HepG2 (cell line): ENCODE measurements at regions not wholly inside any gene's neighbourhood (a gene's known extent, or its start where the extent isn't known, plus 50 kb on each side); places are given as distances from the start of the nearest gene placed in this dataset.

Experiments used
- ATAC-seq: fragments of 200-7000 bp; cut with Tn5 transposase; 3 replicates; pipeline ENCODE4 v1.9.1; 2020; ENCODE audit warnings: mild to moderate bottlenecking, moderate library complexity
- BruUV-seq: library from RNA; stranded (reverse); fragments of 400-500 nt; replicated peaks from 2 replicates; lab custom pipeline; 2021; lab: Mats Ljungman, UMichigan
- CTCF ChIA-PET: fragments of 300-600 bp; formaldehyde crosslinking; extraction: SDS; loops from one replicate; lab custom pipeline; 2021; ENCODE audit warnings: low total read pairs, inconsistent platforms, low intra/inter-chr PET ratio; lab: Yijun Ruan, JAX
- POLR2A ChIA-PET: fragments of 350-600 bp; sonication (Branson Sonifier 250); formaldehyde crosslinking; loops from one replicate; lab custom pipeline; 2020; ENCODE audit warnings: antibody characterized with exemption, inconsistent platforms; lab: Yijun Ruan, JAX
- DNase-seq: peaks from one replicate; pipeline ENCODE4 v3.0.0-alpha.2; 2015; ENCODE audit warnings: low spot score
- FAIRE-seq: peaks from 3 replicates; lab custom pipeline; 2011; peaks lifted over from hg19 to GRCh38; lab: Jason Lieb, UNC
- H2AFZ ChIP-seq: one replicate; pipeline ENCODE4 v1.6.1; 2011; ENCODE audit warnings: low read length, inconsistent platforms
- H3K27ac ChIP-seq: fragments of 300-600 bp; 3 replicates; pipeline ENCODE4 v1.8.0; 2011; ENCODE audit warnings: mixed run types, mild to moderate bottlenecking, mixed read lengths, low read length, inconsistent platforms; ENCODE audit not compliant: insufficient read depth; ENCODE audit errors: extremely low read length
- H3K27me3 ChIP-seq, 2 experiments: fragments of 200-600 bp in 1 of 2; 2 replicates in 1 of 2; 3 replicates in 1 of 2; pipeline versions ENCODE4 v1.6.0 to v1.8.0; 2011; ENCODE audit warnings: low read length in 2 of 2, mild to moderate bottlenecking in 2 of 2, moderate library complexity in 2 of 2, inconsistent platforms in 1 of 2; ENCODE audit not compliant: insufficient read depth in 2 of 2, control insufficient read depth in 1 of 2
- H3K36me3 ChIP-seq, 2 experiments: fragments of 200-600 bp in 1 of 2; replicated peaks in 1 of 2; 2 replicates in 1 of 2; 3 replicates in 1 of 2; pipeline versions ENCODE4 v1.5.1 to v1.8.0; 2011; ENCODE audit warnings: low read length in 2 of 2, inconsistent platforms in 1 of 2; ENCODE audit not compliant: insufficient read depth in 2 of 2, control insufficient read depth in 1 of 2
- H3K4me1 ChIP-seq: 2 replicates; pipeline ENCODE4 v1.5.1; 2012; ENCODE audit warnings: low read length, inconsistent platforms; ENCODE audit not compliant: insufficient read depth
- H3K4me2 ChIP-seq: 2 replicates; pipeline ENCODE4 v1.6.0; 2011; ENCODE audit warnings: low read depth, low read length, inconsistent platforms
- H3K4me3 ChIP-seq, 3 experiments: fragments of 200-600 bp in 1 of 3; sonication (generic), shearing (Covaris generic) in 1 of 3; replicated peaks in 1 of 3; 2 replicates each; pipeline ENCODE4 v1.5.1; 2011 to 2016; ENCODE audit warnings: low read length in 3 of 3, inconsistent platforms in 2 of 3, low read depth in 2 of 3, mild to moderate bottlenecking in 2 of 3, control low read depth in 1 of 3, mixed read lengths in 1 of 3; ENCODE audit not compliant: insufficient read depth in 1 of 3
- H3K79me2 ChIP-seq: one replicate; pipeline ENCODE4 v1.6.1; 2011; ENCODE audit warnings: low read length, inconsistent platforms; ENCODE audit not compliant: insufficient read depth
- H3K9ac ChIP-seq: 2 replicates; pipeline ENCODE4 v1.6.0; 2011; ENCODE audit warnings: mild to moderate bottlenecking, low read depth, low read length, inconsistent platforms; ENCODE audit not compliant: insufficient read depth
- H3K9me3 ChIP-seq: 2 replicates; pipeline ENCODE4 v1.5.1; 2012; ENCODE audit warnings: mild to moderate bottlenecking, low read length
- H4K20me1 ChIP-seq: 2 replicates; pipeline ENCODE4 v1.6.0; 2011; ENCODE audit warnings: inconsistent platforms, mild to moderate bottlenecking, low read length, moderate library complexity; ENCODE audit not compliant: insufficient read depth
- ARNT ChIP-seq: fragments of 450-650 bp; IDR thresholded peaks from 2 replicates; pipeline ENCODE4 v1.6.1; 2017
- CREB1 ChIP-seq, 2 experiments: fragments of 450-650 bp in 1 of 2; IDR thresholded peaks; 2 replicates each; pipeline ENCODE4 v1.6.1; 2016 to 2017; ENCODE audit warnings: control low read depth in 1 of 2, mild to moderate bottlenecking in 1 of 2, missing compliant biosample characterization in 1 of 2, missing genetic modification characterization in 1 of 2
- CREM ChIP-seq, 2 experiments: sonication (generic) in 1 of 2; formaldehyde crosslinking in 1 of 2; IDR thresholded peaks; 2 replicates each; pipeline versions ENCODE4 v1.4.0 to v1.6.1; 2016 to 2020; ENCODE audit warnings: antibody characterized with exemption in 1 of 2, mild to moderate bottlenecking in 1 of 2, missing genetic modification reagents in 1 of 2
- MLX ChIP-seq: IDR thresholded peaks from 2 replicates; pipeline ENCODE4 v1.6.1; 2016
- PRMT3 ChIP-seq: sonication (generic); formaldehyde crosslinking; IDR thresholded peaks from 2 replicates; pipeline ENCODE4 v1.8.1; 2022; ENCODE audit warnings: low read depth, mild to moderate bottlenecking, moderate library complexity, missing genetic modification reagents, borderline replicate concordance
- REST ChIP-seq, 2 experiments: IDR thresholded peaks; 2 replicates each; pipeline ENCODE4 v1.6.1; 2011 to 2012; ENCODE audit warnings: low read length in 2 of 2, borderline replicate concordance in 1 of 2, low read depth in 1 of 2, mild to moderate bottlenecking in 1 of 2, moderate library complexity in 1 of 2
- SMYD3 ChIP-seq: sonication (generic); formaldehyde crosslinking; IDR thresholded peaks from 2 replicates; pipeline ENCODE4 v1.8.1; 2023; ENCODE audit warnings: mild to moderate bottlenecking, missing genetic modification reagents
- TGIF2 ChIP-seq: IDR thresholded peaks from 2 replicates; pipeline ENCODE4 v1.6.1; 2016; ENCODE audit warnings: control low read depth, missing compliant biosample characterization
- WGBS: methylation state at CpG from one replicate; pipeline ENCODE4 v1.1.6; 2017; ENCODE audit warnings: low lambda C conversion rate; 5-methylcytosine and 5-hydroxymethylcytosine counted together
- in situ Hi-C: cut with HindIII; loops from 2 replicates; pipeline ENCODE4 v1.10.0; 2017; ENCODE audit warnings: low pct_unique_long_range_greater_than_20kb; ENCODE audit not compliant: extremely low pct_ligation_motif_present
- intact Hi-C: fragments of 100-400 bp; cut with micrococcal nuclease; formaldehyde crosslinking; loops from one replicate; pipeline ENCODE4 v1.10.0; 2022; ENCODE audit not compliant: unreplicated experiment

GRCh38 chr4:32988165-32988811 is 2268.1 kb downstream of the PCDH7 start (continued):
- no peak for TF ChIP-seq PRMT3

- FAIRE-seq (no peak), ATAC-seq (no peak), DNase-seq (no peak)
- no peaks in the 10 kb centered on the region for H3K27me3 ChIP-seq
- CTCF ChIA-PET = no interaction called here
- no peak overlapping the region for H3K9ac ChIP-seq
- no peaks in the 10 kb centered on the region for H3K79me2 ChIP-seq
- POLR2A ChIA-PET = no interaction called here
- TF ChIP-seq SMYD3 (CRISPR knock-in tag) = no peak
- no peak for TF ChIP-seq MLX (CRISPR knock-in tag)
- WGBS = 83% methylated on average over 1 of the region's 1 CpG
- no peaks in the 10 kb centered on the region for H3K4me1 ChIP-seq
- no peak overlapping the region for H3K4me2 ChIP-seq
- in situ Hi-C loops = no loop called here
- no peaks in the 10 kb centered on the region for H3K36me3 ChIP-seq
- intact Hi-C loops = no loop called here
- H4K20me1 ChIP-seq = no peaks in the 10 kb centered on the region
- no peak overlapping the region for H3K27ac ChIP-seq
- no peak overlapping the region for H2AFZ ChIP-seq
- no peak overlapping the region for H3K4me3 ChIP-seq
- BruUV-seq = no TSS peak
- peaks cover 44% of the 10 kb centered on the region for H3K9me3 ChIP-seq
These were observed 2271.5 kb downstream of the PCDH7 start for GRCh38 chr4:32991663-32992062.

GRCh38 chr4:32994981-32995881 is 2275.1 kb downstream of the PCDH7 start:
- TF ChIP-seq TGIF2 (no peak), CREB1 (IDR thresholded peaks at IDR 0.05) (peak; percentile 20; the same call in 1 of the 2 replicates), CREB1 (CRISPR knock-in tag; IDR thresholded peaks at IDR 0.05) (no peak), CREM (IDR thresholded peaks at IDR 0.05) (no peak), CREM (CRISPR knock-in tag; IDR thresholded peaks at IDR 0.05) (no peak), ARNT (no peak), REST (IDR thresholded peaks at IDR 0.05; ENCODE audit: borderline replicate concordance in 1 of 2, low read depth in 1 of 2, low read length in 2 of 2) (no peak)
- BruUV-seq = no TSS peak
- Histone ChIP-seq H3K9me3 (peaks cover 31% of the 10 kb centered on the region), H4K20me1 (no peaks in the 10 kb centered on the region), H3K4me2 (no peak overlapping the region), H3K4me1 (no peaks in the 10 kb centered on the region), H3K36me3 (no peaks in the 10 kb centered on the region), H3K27ac (no peak overlapping the region), H3K4me3 (no peak overlapping the region), H2AFZ (no peak overlapping the region), H3K9ac (no peak overlapping the region), H3K79me2 (no peaks in the 10 kb centered on the region), H3K27me3 (no peaks in the 10 kb centered on the region)
- WGBS = 1% methylated on average over 3 of the region's 3 CpGs
- DNase-seq = no peak
- CTCF ChIA-PET = no interaction called here
- POLR2A ChIA-PET = no interaction called here
- ATAC-seq = no peak
- intact Hi-C loops = no loop called here
- FAIRE-seq = no peak
- in situ Hi-C loops = no loop called here
